ACC112 (cell line): ENCODE measurements at regions not wholly inside any gene's neighbourhood (a gene's known extent, or its start where the extent isn't known, plus 50 kb on each side); places are given as distances from the start of the nearest gene placed in this dataset.

Experiments
- H2AFZ ChIP-seq: fragments of 200-600 bp; sonication (generic); one replicate; pipeline ENCODE4 v1.6.0; 2017; ENCODE audit warnings: antibody characterized with exemption, low read length; ENCODE audit not compliant: unreplicated experiment
- H3K27ac ChIP-seq: fragments of 200-600 bp; sonication (generic); 2 replicates; pipeline ENCODE4 v1.5.1; 2014; ENCODE audit warnings: low read depth, mild to moderate bottlenecking, antibody characterized with exemption, low read length, moderate library complexity
- H3K27me3 ChIP-seq: fragments of 200-600 bp; sonication (generic); 2 replicates; pipeline ENCODE4 v1.6.1; 2014; ENCODE audit warnings: mild to moderate bottlenecking, antibody characterized with exemption, low read length, moderate library complexity, mixed read lengths; ENCODE audit not compliant: insufficient read depth
- H3K36me3 ChIP-seq: fragments of 200-600 bp; sonication (generic); 2 replicates; pipeline ENCODE4 v1.6.1; 2016; ENCODE audit warnings: mild to moderate bottlenecking, antibody characterized with exemption, low read length, moderate library complexity, mixed read lengths; ENCODE audit not compliant: insufficient read depth
- H3K4me1 ChIP-seq: fragments of 200-600 bp; sonication (generic); one replicate; pipeline ENCODE4 v1.6.1; 2016; ENCODE audit warnings: low read length, mixed read lengths; ENCODE audit not compliant: insufficient read depth, unreplicated experiment, control insufficient read depth
- H3K4me3 ChIP-seq: fragments of 200-600 bp; sonication (generic); 2 replicates; pipeline ENCODE4 v1.5.1; 2014; ENCODE audit warnings: mild to moderate bottlenecking, low read depth, low read length
- H3K79me2 ChIP-seq: fragments of 200-600 bp; sonication (generic); one replicate; pipeline ENCODE4 v1.6.0; 2016; ENCODE audit warnings: low read length; ENCODE audit not compliant: control insufficient read depth, unreplicated experiment, insufficient read depth

- H3K27ac ChIP-seq: no peak overlapping the region
- no peaks in the 10 kb centered on the region for H3K4me1 ChIP-seq
- peak overlapping the region; percentile 14 for H2AFZ ChIP-seq
- no peaks in the 10 kb centered on the region for H3K36me3 ChIP-seq
- no peaks in the 10 kb centered on the region for H3K27me3 ChIP-seq
- H3K79me2 ChIP-seq: no peaks in the 10 kb centered on the region
- no peak overlapping the region for H3K4me3 ChIP-seq
Measured at GRCh38 chrX:13203271-13203670, 116.6 kb downstream of the ATXN3L start.

DNA sequence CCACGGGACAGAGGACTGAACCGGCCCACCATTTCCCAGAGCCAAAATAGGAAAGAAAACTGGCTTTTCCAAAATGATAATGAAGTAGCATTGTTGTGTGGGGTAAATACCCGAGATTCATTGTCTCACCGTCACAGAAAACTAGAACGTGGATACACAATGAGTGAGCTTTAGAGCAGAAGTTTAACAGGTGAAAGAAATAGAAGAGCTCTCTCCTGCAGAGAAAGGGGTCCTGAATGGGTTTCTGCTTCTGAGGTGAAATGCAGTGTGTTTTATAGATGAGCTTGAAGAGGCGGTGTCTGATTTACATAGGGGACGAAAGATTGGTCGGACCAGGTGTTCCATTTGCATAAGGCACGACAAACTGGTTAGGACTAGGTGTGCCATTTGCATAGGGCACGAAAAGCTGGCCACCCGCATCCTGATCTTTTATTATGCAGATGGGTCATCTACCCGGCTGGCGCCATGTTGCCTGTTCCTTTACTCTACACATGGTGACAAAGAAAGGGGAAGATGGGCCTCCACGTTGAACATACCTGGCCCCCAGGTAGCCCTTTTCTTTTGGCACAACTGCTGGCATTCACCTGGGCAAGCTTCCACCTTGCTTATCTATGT is 118.1 kb downstream of the ATXN3L start:
- H3K79me2 ChIP-seq: no peaks in the 10 kb centered on the region
- no peaks in the 10 kb centered on the region for H3K4me1 ChIP-seq
- H3K4me3 ChIP-seq: no peak overlapping the region
- H3K27ac ChIP-seq: no peak overlapping the region
- no peaks in the 10 kb centered on the region for H3K27me3 ChIP-seq
- H3K36me3 ChIP-seq: no peaks in the 10 kb centered on the region
- no peak overlapping the region for H2AFZ ChIP-seq

GRCh38 chrX:13200398-13200797 is 119.5 kb downstream of the ATXN3L start:
- Histone ChIP-seq H3K27ac (no peak overlapping the region), H3K36me3 (no peaks in the 10 kb centered on the region), H3K4me3 (no peak overlapping the region), H2AFZ (no peak overlapping the region), H3K27me3 (no peaks in the 10 kb centered on the region), H3K4me1 (no peaks in the 10 kb centered on the region), H3K79me2 (no peaks in the 10 kb centered on the region)

- Histone ChIP-seq H3K4me1 (no peaks in the 10 kb centered on the region), H3K79me2 (no peaks in the 10 kb centered on the region), H3K36me3 (no peaks in the 10 kb centered on the region), H3K4me3 (no peak overlapping the region), H3K27ac (no peak overlapping the region), H2AFZ (no peak overlapping the region), H3K27me3 (no peaks in the 10 kb centered on the region)
Measured at GRCh38 chrX:13198762-13199064, 121.1 kb downstream of the ATXN3L start.

DNA sequence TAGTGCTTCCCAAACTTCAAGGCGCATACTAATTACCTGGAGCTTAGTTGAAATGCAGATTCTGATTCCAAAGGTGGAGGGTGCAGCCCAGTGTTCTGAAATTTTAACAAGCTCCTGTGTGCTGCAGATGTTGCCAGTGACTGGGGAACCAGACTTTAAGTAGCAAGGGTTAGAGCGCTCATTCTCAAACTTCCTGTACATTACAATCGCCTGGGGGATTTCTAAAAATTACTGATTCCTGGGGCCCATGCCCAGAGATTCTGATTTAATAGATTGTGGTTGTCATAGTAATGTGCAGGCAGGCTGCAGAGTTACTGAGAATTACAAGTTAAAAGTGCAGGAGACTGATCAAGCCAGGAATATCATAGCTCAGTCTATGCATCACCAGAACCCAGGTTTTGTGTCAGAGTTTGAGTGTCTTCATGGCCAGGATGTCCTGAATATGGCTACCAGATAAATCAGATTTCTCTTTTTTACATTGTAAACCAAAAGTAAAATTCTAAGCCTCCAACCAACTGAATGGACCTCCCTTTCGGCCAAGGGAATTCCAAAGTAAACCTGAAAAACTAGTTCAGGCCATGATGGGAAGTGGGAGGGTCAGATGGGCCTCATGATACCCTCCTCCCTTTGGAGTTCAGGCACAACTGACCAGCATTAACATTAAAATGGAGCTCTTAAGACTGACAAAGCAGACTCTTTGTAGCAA is 121.6 kb downstream of the ATXN3L start:
- Histone ChIP-seq H3K4me1 (no peaks in the 10 kb centered on the region), H3K27me3 (no peaks in the 10 kb centered on the region), H3K4me3 (no peak overlapping the region), H3K79me2 (no peaks in the 10 kb centered on the region), H3K36me3 (no peaks in the 10 kb centered on the region), H3K27ac (no peak overlapping the region), H2AFZ (peak overlapping the region; percentile 25)

- Histone ChIP-seq H3K27me3 (no peaks in the 10 kb centered on the region), H3K79me2 (no peaks in the 10 kb centered on the region), H3K36me3 (no peaks in the 10 kb centered on the region), H3K4me3 (no peak overlapping the region), H3K4me1 (no peaks in the 10 kb centered on the region), H3K27ac (no peak overlapping the region), H2AFZ (no peak overlapping the region)
Measured at GRCh38 chrX:13196782-13197181, 123.1 kb downstream of the ATXN3L start.

DNA sequence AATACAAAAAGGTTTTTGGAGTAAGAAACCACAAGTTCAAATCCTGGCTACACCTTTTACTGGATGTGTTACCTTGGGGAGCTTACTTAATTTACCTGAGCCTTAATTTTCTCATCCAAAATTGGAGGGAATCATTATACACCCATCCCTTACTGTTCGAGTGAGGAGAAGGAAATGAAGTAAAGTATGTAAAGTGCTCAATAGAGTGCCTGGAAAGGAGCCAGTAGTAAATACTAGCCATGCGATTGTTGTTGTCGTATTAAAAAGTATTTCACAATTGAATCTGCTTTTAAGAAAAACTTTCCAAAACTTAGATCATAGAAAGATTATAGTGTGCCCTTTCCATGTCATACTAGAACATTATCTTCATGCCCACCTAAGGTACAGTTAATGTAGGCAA is 124.5 kb downstream of the ATXN3L start:
- Histone ChIP-seq H3K27ac (no peak overlapping the region), H3K4me3 (no peak overlapping the region), H2AFZ (no peak overlapping the region), H3K27me3 (no peaks in the 10 kb centered on the region), H3K4me1 (no peaks in the 10 kb centered on the region), H3K36me3 (no peaks in the 10 kb centered on the region), H3K79me2 (no peaks in the 10 kb centered on the region)

DNA sequence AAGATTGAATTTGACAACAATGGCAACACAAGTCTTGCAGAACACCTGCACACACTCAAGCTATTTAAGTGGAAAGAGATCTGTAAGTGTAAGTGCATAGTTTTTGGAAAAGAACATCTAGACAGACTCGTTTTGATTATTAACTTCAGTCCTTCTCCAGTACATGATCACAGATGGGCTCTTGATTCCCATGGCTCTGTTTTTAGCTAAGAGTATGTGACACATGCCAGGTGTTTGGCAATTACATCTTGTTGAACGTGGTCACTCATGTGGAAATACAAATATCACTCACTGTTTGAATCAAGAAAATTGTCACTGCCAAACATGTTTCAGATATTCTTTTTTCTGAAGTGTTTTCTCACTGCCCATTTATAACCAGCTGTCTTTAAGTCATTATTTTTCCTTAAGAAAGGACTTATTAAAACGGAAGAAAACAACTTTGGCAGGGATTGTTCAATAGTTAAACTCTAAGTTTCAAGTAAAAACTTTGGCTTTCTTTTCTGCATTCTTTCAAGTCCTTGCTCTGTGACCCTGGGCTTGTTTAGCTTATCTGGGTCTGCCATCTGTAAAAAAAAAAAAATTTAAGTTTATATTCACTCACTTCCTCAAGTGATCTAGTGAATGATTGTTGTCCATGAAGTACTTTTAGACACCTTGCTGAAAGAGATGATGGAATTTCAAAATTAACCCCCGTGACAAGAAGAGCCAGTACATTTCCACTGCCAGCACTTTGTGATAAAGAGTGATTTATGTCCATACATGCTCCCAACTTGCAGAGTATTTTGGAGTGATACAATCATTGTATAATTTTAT is 125.4 kb downstream of the ATXN3L start:
- Histone ChIP-seq H3K27me3 (no peaks in the 10 kb centered on the region), H2AFZ (no peak overlapping the region), H3K36me3 (no peaks in the 10 kb centered on the region), H3K4me1 (no peaks in the 10 kb centered on the region), H3K27ac (no peak overlapping the region), H3K4me3 (no peak overlapping the region), H3K79me2 (no peaks in the 10 kb centered on the region)

GRCh38 chrX:13190051-13190450 is 129.8 kb downstream of the ATXN3L start:
- no peaks in the 10 kb centered on the region for H3K4me1 ChIP-seq
- no peak overlapping the region for H3K4me3 ChIP-seq
- no peaks in the 10 kb centered on the region for H3K27me3 ChIP-seq
- no peaks in the 10 kb centered on the region for H3K36me3 ChIP-seq
- no peaks in the 10 kb centered on the region for H3K79me2 ChIP-seq
- H3K27ac ChIP-seq: no peak overlapping the region
- no peak overlapping the region for H2AFZ ChIP-seq

GRCh38 chrX:13189380-13189779 is 130.5 kb downstream of the ATXN3L start:
- H3K36me3 ChIP-seq: no peaks in the 10 kb centered on the region
- no peaks in the 10 kb centered on the region for H3K27me3 ChIP-seq
- H3K4me1 ChIP-seq: no peaks in the 10 kb centered on the region
- H2AFZ ChIP-seq: no peak overlapping the region
- no peaks in the 10 kb centered on the region for H3K79me2 ChIP-seq
- no peak overlapping the region for H3K4me3 ChIP-seq
- H3K27ac ChIP-seq: no peak overlapping the region
